A172 (cell line): ENCODE measurements at regions not wholly inside any gene's neighbourhood (a gene's known extent, or its start where the extent isn't known, plus 50 kb on each side); places are given as distances from the start of the nearest gene placed in this dataset.

ENCODE experiments used
- DNase-seq: peaks from one replicate; pipeline ENCODE4 v3.0.0-alpha.2; 2015; ENCODE audit warnings: low spot score

DNA sequence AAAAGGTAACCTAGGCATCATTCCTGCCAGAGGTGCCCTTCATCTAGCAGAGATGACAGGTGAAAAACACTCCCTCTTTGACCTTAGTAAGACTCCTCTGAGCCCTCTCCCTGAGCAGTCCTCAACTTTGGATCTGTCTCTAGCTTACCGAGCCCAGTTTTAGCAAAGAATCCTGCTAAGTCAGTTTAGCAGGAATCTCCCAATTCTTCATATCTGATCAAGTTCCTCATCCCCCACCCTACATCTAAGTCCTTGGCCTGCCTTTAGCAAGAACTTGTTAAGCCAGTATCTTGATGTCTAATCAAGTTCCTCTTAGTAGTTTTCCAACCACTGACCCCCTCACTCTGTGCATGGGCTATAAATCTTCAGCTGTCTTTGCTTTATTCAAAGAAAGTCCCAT, 235.6 kb downstream of the OMA1 start:
- no peak for DNase-seq

DNA sequence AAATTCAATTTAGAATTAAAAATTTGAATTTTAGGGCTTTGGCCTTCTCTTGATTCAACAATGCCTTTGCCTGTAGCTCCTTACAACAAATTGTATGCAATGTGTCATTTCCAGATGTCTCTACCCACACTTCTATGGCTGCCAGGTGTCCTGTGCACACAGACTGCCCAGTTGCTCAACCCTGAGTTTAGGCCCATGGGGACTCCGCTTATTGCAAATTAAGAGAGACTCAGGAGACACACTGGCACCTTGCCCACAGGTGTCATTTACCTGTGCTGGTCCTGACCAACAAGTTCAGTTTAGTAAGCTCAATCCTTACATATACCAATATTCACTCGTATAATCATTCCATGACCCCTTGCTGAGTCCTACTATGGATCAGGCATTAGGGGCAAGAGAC, 236.1 kb downstream of the OMA1 start:
- DNase-seq: no peak

DNA sequence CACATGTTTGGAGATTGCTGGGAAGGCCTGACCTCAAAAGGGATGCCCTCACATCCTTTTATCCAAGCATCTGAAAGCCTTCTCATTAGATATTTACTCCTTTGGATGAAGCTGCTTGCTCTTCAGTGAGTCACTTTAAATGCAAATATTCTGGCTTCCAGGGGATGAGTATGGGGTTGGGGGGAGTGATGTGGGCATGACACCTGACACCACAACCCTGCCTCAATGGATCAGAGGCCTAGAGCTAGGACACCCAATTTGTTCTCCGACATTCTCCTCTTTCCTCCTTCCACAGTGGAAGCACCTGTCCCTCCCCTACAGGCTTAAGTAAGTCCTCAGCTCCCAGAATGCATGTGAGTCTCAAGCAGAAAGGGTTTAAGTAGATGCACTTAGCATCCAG, 238.3 kb downstream of the OMA1 start:
- no peak for DNase-seq

DNA sequence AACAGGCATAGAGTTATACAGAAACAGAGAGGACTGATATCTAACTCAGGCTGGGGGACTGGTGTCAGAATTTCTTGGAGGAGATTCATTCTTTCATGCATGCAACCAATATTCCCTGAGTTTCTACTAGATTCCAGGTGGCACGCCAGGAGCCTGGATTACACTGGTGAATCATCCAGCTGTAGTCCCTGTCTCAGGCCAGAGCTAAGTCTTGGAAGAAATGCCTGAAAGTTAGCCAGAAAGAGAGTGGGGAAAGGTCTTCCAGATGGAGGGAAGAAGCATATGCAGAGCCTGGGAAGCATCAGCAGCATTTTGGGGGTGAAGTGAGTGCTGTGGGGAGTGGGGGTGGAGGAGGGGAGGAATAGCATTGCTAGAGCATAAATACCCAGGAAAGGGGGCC, 239.1 kb downstream of the OMA1 start:
- no peak for DNase-seq

DNA sequence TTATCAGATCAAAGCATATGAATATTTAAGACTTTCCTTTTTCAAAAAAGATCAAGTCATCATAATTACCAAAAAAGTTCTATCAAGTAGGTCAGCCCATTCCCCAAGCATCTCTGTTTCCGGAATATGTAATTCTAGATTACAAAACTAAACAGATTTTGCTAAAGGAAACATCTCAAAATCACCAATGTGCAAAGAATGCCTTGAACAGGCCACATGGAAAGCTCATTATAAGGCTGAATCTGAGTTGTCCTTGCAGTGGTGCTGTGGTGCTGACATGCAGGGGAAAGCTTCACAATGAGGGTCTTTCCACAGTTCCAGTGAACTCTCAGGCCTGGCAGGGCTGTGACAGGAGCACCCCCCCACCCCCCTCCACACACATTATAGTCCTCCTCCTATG, 240.9 kb downstream of the OMA1 start:
- no peak for DNase-seq

DNA sequence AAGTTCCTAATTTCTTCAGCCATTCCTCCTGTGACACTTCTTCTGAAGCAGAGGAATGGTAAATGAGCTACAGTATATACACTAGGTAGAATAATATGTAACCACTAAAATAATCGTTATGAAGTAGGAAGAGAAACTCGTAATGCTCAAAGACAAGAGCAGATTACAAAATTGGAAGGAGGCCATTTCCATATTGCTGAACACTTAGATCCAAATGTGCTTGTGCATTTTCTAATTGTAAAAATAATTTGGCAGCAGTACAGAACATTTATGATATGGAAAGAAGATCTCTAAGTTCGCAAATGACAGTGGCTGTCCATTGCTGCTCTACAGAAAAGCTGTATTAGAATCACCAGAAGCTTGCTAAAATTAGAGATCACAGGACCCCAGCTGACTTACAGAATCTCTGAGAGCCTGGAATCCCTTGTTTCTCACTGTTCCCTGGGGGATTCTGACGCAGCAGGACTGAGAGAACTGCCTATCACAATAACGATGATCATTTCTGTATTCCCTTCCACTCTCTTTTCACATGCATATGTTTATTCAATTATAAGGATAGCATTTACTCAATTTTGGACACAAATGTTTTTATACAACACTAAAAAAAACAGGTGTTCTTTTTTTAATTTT, 242.1 kb downstream of the OMA1 start:
- no peak for DNase-seq

DNA sequence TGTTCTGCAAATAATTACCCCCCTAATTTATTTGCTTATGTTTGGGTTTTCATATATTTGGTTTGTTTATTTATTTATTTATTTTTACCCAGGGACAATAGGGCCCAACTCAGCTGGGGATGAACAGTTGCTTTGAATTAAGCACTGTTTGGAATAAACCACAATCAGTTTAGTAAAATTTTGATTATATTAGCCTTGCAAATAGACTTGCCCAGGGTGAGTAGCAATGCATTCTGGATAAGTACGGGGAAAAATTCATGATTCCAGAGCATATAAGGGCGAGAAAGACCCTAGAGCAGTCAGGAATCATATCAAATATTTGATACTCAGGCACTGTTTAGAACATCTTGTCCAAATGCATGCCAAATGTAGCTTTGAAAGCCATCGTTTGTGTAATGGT, 242.7 kb downstream of the OMA1 start:
- DNase-seq: no peak

DNA sequence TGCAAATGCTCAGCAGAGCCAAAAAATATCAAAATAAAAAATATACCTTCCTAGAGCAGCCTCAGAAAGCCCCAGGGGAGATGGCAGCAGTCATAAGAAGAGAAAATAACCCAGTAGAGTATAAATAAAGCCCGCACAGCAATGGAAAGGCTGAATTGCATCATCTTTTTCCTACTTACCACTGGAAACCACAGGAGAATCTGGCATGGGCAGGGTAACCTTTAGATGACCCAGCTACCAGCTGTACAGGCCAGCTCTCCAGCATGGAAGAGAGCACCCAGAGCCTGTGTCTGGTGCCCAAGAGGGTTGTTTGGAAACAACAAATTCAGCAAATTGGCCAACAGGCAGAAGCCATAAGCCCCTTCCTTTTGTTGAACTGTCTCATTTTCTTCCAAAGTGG, 253.1 kb downstream of the OMA1 start:
- DNase-seq: no peak

DNA sequence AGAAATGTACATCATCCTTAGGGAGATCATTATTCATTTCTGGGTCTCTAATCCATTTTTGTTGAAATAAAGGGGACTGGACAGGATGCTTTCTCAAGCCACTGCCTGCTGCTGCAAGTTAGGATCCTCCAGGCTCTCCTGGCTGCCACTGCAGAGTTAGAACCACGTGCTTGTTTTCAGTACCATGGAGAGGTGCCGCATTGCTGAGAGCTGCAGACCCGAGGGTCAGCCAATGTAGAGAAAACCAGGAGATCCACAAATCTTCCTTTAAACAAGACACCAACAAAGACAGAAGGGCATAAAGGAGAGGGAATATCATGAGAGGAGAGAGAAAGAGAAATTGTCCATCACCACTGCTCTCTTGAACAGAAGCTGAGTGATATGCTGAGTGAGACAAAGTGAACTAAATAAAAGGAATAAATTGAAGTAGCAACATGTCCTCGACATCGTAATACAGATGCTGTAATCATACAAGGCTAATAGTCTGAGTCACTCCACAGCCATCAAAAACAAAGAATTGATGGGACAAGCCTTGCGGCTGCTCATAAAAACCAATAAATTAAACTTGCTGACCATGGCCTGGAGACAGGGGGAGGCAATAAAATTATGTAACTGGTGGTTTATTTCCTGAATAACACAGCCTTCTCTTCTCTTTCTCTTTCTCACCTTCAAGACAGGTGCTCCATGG, 255.7 kb downstream of the OMA1 start:
- peak; percentile 10 for DNase-seq

DNA sequence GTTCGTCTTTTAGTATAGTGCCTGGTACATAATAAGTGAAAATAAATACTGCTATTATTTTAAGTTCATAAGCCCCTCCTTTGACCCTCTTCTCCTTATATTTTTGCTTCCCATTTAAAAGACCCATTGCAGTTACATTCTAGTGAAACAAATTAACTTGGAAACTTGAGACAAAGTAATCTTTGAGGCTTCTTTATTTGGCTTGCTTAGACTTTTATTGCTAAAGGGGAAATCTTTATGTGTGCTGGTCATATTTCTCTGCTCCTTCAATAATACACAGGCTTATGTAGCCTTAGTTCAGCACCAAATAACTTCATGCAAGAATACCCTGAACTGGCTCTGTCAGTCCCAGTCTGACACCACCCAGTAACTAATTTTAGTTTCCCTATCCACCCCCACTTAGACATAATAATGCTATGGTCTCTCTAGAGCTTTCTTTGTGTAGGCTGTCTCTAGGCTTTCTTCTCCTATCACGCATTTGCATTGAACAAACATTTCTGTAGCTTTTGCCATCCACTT, 257.8 kb downstream of the OMA1 start:
- no peak for DNase-seq

DNA sequence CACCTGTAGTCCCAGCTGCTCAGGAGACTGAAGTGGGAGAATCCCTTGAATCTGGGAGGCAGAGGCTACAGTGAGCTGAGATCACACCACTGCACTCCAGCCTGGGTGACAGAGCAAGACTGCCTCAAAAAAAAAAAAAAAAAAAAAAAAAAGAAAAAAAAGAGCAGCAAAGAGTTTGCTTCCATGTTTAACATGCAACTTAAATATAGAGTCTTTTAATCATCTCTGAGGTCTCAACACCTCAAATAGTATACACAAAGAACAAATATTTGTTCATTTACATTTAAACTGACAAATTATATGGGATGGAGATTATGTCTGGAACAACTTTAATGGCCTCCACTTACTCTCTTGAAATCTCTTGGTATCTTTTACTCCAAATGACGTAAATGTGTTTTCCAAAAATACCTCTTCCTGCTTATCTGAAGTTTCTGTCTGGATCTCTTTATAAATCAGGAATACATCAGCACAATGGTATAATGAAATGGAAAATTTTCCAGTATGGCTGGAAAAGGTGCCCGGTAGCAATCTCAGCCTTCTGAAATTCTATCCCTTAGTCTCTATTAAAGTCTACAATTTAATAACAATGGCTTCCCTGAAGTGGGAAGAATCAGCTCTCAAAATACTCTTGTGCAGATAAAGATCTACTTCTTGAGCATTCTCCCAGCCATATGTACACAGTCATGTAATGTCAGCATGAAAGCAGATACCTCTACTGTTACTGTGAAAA, 258.5 kb downstream of the OMA1 start:
- no peak for DNase-seq

DNA sequence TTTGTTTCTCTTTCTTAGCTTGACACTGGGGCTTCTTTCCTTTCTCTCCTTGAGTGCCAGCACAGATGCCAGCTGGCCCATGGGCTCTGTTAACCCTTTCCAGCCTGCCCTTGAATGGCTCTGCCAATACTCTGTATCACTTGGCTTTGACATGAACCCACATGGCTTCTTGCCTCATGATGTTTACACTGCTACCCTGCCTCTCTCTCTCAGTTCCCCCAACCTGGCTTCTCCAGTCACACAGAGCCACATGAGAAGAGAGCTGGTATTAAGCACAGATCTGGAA, 262.4 kb downstream of the OMA1 start:
- no peak for DNase-seq

DNA sequence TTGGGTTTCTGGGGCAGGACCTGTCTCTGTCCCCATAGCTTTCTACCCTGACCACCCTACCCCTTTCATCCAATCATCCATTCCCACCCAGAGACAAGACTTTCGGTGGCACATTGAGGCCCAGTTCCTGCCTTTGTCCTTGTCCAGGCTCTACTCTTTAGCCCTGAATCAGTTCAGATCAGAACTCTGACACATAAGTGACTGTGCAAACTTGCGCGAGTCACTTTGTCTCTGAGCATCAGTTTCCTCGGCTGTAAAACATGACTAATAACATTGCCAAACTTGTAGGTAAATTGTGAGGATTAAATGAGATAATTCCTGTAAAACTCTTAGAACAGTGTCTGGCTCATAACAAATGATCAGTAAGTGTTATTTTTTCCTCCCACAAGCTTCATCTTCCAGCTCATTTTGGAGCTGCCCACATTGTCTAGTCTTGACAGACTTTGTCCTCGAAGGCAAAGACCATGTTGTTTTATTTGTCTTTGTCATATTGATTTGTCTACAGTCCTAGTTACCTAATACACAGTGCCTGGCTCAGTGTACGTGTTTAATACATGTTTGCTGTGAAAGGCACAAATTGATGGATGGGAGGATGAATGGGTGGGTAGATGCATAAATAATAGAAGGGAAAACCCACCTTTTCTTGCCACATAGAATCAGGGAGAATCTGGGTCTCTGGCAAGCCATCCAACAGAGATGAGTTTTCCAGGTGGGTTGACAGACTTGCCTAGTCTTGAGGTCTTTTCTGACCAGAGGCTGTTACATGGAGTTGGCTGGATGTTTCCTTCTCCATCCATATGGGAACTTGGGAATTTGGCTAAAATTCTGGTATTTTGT, 262.9 kb downstream of the OMA1 start:
- no peak for DNase-seq

DNA sequence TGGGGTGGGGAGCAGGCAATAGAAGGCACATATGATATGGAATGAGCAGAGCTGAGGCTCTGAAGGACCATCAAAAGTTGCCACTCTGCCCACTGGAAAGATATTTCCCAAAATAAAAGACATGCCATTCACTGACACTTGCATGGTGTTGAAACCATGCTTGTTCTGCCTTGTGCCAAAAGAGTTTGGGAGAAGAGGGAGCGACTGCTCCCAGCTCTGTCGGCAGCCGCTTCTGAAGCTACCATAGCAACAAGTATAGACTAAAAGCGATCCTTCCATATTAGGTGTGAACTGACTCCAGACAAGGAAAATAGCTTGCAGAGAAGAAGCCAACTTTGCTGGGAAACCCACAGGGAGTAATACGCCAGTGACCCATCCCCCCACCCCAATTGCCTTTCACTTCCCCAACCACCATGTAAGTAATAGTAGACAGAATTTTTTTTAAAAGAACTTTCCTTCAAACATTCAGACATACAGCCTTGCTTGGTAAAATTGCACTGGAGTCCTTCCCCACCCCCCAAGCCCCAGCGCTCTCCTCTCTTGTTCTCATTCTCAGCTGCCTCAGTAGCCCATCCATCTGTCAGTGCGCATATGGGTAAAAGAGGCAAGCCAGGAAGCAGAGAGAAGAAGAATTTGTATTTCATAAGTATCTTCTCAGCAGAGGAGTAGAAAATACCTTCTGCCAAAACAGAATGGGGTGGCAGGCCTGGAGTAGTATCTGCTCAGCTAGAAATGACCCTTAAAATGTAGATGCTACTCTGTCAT, 263.7 kb downstream of the OMA1 start:
- DNase-seq: no peak

DNA sequence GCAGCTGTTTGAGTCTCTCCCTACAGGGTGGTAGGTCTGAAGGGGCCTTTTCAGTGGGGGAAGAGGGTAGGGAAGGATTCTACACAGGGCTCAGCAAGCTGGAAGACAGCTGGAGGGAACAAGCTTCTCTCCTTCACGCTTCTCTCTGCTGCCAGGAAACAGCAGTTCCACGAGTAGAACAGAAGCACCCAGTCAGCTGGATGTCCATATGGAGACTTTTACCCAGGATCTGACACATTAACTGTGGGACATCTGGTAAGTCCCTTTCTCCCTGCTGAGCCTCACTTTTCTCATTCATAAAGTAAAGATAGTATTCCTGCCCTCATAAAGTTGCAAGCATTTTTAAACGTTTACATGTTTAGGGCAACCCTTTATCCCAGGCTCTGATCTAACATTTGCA, 280.3 kb downstream of the OMA1 start:
- no peak for DNase-seq

DNA sequence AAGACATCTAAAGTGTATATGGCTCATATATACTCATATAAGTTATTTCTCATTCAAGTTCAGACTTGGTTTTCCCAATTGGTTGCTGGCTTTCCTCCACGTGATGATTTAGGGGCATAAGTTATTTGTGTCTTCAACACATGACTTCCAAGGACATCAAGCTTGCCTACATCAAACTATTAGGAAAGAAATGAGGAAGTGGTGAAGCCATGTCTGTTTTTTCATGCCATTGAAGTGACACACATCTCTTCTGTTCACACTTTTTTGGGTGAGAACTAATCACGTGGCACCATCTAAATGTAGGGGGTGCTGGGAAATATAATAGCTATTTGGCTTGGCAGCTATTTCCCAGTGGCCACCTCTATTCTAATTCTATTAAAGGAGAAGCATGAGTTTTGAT, 282.1 kb downstream of the OMA1 start:
- no peak for DNase-seq

DNA sequence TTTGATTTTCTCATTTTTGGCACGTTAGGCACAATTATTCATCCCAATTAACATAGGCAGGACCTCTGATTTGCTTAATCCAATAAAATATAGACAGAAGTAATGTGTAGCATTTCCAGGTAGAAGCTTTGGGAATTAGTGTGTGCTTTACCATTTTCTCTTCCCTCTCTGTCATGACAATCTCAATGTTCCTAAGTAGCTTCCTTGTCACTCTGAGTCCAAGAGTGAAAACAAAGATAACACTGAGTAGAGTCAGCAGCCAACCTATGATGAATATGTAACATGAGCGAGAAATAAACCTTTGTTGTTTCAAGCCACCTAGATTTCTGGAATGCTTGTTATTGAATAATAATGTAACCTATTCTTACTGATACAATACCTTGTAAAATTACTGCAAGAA, 283.8 kb downstream of the OMA1 start:
- DNase-seq: no peak

DNA sequence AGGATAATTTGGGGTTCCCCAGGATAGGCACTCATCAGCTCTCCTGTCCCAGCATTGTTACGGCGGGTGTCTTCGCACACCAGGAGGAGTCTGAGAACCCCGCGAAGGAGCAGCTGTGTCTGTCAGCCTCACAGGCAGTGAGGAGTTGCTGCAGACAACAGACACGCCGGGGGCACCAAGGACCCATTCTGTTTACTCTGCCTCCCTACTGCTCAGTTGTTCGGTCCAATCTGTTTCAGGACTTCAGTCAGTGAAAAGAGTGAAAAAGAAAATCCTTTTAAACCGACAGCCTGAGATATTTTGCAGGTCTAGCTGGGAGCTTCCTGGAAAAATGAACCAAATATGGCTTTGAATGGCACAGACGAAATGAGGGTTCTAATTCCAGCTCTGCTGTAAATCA, 288.4 kb downstream of the OMA1 start:
- no peak for DNase-seq

DNA sequence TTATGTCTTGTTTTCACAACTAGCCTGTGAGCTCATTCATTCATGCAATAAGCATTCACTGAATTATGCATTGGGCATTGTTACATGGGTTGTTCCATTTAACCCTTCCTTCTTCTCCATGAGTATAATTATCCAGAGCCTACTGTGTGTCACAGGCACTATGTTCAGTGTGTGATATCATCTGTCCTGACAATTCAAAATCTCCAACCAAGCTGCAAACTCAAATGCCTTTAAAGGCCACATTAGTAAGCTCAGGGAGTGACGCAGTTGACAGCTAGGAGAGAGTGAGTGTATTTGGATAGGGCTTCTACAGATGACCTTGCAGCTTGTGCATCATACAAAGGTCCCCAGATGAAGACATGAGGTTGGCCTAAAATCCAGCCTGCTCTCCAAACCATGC, 289.5 kb downstream of the OMA1 start:
- no peak for DNase-seq

DNA sequence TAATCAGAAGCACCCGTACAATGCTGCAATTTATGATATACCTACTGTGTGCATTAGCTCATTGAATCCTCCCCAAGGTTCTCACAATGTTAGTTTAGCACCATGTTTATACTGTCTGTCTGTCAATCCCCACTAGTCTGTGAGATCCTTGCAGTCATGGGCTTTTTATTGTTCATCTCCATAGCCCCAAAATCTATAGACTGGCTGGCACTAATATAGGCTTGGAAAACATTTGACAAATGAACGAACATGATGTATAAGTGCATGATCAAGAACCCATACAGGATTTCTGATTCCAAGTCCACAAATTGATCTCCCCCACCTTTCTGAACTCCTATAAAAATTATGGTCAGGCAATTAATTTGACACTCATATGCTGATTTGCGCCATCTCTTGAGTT, 290.0 kb downstream of the OMA1 start:
- DNase-seq: no peak

DNA sequence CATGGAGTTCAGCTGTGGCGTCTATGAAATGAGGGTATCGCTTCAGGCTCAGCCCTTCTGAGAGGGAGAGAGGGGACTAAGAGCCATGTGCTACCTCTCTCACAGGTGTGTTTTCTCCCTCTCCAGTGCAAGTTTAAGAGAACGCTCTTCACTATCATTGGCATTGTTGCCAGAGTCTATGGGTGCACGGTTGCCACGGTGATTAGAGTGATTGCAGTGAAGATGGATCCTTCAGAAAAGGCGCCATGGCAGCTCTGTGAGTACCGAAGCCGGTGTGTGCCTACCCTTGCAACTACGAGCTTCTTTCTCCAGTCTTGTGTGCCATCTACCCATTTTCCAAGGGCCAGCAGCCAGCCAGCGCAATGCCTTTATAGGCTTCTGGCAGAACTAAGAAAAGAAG, 290.5 kb downstream of the OMA1 start:
- no peak for DNase-seq

DNA sequence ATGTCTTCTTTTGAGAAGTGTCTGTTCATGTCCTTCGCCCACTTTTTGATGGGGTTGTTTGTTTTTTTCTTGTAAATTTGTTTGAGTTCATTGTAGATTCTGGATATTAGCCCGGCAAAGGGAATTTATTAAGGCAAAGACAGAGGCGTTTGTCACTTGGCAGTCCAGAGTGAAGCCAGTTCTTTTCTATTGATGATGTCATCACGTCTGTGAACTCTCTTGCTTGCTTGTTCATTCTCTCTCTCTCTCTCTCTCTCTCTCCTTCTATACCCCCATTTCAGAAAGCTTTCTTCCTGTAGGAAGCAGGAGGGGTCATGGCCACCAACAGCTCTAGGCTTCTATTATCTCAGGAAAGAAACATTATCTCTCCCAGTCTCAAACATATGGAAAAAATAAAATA, 291.3 kb downstream of the OMA1 start:
- DNase-seq: no peak
